Ishikawa (cell line): ENCODE measurements at regions not wholly inside any gene's neighbourhood (a gene's known extent, or its start where the extent isn't known, plus 50 kb on each side); places are given as distances from the start of the nearest gene placed in this dataset.

ENCODE experiments used
- CREB1 ChIP-seq: IDR thresholded peaks from 2 replicates; pipeline ENCODE4 v1.6.1; 2012; ENCODE audit warnings: low read depth
- EGR1 ChIP-seq: IDR thresholded peaks from 2 replicates; pipeline ENCODE4 v1.6.1; 2012
- EP300 ChIP-seq: IDR thresholded peaks from 2 replicates; pipeline ENCODE4 v1.6.1; 2012; ENCODE audit warnings: borderline replicate concordance
- FOXM1 ChIP-seq: IDR thresholded peaks from 2 replicates; pipeline ENCODE4 v1.6.1; 2012; ENCODE audit warnings: low read depth, borderline replicate concordance
- NFIC ChIP-seq: IDR thresholded peaks from 2 replicates; pipeline ENCODE4 v1.6.1; 2012
- RAD21 ChIP-seq: IDR thresholded peaks from 2 replicates; pipeline ENCODE4 v1.6.1; 2012; ENCODE audit warnings: low read depth
- TAF1 ChIP-seq: IDR thresholded peaks from 2 replicates; pipeline ENCODE4 v1.6.1; 2012; ENCODE audit warnings: low read depth, mild to moderate bottlenecking
- TEAD4 ChIP-seq: IDR thresholded peaks from 2 replicates; pipeline ENCODE4 v1.6.1; 2012
- YY1 ChIP-seq: IDR thresholded peaks from 2 replicates; pipeline ENCODE4 v1.6.1; 2012; ENCODE audit warnings: low read depth
- TF ChIP-seq, protein P1 (sequence below): IDR thresholded peaks from 2 replicates; pipeline ENCODE4 v1.6.1; 2012
- TF ChIP-seq, protein P2 (sequence below): IDR thresholded peaks from 2 replicates; pipeline ENCODE4 v1.6.1; 2012; ENCODE audit warnings: low read depth, mild to moderate bottlenecking

DNA sequence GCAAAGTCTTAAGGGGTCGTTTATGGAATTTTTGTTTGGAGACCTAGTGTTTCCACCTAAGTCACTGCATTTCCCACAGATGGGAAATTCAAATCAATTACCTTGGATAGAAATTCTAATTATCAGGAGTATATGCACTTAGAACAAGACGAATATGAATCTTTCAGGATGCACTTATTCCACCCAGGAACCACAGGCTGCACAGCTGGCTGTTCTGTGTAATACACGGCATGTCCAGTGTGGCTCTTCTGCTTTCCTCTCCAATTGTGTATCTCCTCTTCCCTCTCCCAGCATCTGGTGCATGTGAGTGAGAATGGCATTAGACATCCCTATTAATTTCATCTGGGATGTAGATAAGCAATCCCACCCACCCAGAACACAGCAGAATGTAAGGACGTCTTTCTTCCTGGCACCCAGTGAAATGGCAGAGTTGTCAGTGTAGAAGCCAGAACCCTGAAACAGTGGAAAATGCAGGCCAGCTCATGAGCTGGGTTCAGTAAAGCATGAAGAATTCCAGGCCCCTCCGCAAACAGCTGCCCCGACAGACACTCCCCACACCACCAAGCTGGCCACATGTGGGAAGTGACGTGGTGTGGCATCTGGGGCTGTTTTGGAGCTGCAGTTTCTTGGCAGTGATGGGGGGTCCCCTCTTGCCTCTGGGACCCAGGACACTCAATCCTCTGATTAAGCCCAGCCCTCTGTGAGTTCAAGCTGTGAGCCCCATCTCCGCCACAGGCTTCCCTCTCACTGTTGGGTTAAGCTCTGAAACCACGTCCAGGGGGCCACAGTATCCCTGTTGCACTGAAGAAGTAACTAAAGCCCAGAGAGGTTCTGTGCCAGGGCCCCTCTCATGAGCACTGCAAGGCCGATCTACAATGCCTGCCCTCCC, 180.1 kb upstream of the CST7 start:
- TF ChIP-seq CREB1 = no peak
- no peak for TF ChIP-seq YY1
- TF ChIP-seq RAD21 = no peak
- TF ChIP-seq NFIC = no peak
- no peak for TF ChIP-seq FOXM1
- TF ChIP-seq, protein P1, sequence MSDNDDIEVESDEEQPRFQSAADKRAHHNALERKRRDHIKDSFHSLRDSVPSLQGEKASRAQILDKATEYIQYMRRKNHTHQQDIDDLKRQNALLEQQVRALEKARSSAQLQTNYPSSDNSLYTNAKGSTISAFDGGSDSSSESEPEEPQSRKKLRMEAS = no peak
- no peak for TF ChIP-seq EGR1
- no peak for TF ChIP-seq TAF1
- TF ChIP-seq, protein P2, sequence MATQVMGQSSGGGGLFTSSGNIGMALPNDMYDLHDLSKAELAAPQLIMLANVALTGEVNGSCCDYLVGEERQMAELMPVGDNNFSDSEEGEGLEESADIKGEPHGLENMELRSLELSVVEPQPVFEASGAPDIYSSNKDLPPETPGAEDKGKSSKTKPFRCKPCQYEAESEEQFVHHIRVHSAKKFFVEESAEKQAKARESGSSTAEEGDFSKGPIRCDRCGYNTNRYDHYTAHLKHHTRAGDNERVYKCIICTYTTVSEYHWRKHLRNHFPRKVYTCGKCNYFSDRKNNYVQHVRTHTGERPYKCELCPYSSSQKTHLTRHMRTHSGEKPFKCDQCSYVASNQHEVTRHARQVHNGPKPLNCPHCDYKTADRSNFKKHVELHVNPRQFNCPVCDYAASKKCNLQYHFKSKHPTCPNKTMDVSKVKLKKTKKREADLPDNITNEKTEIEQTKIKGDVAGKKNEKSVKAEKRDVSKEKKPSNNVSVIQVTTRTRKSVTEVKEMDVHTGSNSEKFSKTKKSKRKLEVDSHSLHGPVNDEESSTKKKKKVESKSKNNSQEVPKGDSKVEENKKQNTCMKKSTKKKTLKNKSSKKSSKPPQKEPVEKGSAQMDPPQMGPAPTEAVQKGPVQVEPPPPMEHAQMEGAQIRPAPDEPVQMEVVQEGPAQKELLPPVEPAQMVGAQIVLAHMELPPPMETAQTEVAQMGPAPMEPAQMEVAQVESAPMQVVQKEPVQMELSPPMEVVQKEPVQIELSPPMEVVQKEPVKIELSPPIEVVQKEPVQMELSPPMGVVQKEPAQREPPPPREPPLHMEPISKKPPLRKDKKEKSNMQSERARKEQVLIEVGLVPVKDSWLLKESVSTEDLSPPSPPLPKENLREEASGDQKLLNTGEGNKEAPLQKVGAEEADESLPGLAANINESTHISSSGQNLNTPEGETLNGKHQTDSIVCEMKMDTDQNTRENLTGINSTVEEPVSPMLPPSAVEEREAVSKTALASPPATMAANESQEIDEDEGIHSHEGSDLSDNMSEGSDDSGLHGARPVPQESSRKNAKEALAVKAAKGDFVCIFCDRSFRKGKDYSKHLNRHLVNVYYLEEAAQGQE = no peak
- no peak for TF ChIP-seq EP300
- TF ChIP-seq TEAD4 = no peak
